Breast epithelium (tissue), 4 donors: ENCODE measurements at regions not wholly inside any gene's neighbourhood (a gene's known extent, or its start where the extent isn't known, plus 50 kb on each side); places are given as distances from the start of the nearest gene placed in this dataset.
A peak's percentile ranks its signal among the peaks of the same experiment; 100 is the strongest.

Experiments
- DNase-seq, 2 donors: peaks; one replicate each; pipeline ENCODE4 v3.0.0-alpha.2; 2019; ENCODE audit warnings: low spot score in 2 of 2
- H3K27ac ChIP-seq, 2 donors: fragments of 200-600 bp; sonication (generic) in 1 of 2; one replicate each; pipeline ENCODE4 v1.5.1; 2016 to 2019; ENCODE audit warnings: mild to moderate bottlenecking in 1 of 2
- H3K27me3 ChIP-seq, 2 donors: fragments of 200-600 bp; sonication (generic) in 1 of 2; one replicate each; pipeline versions ENCODE4 v1.5.1 to v1.6.0; 2017 to 2019; ENCODE audit warnings: control low read depth in 1 of 2, mild to moderate bottlenecking in 1 of 2
- H3K36me3 ChIP-seq: fragments of 200-600 bp; one replicate; pipeline ENCODE4 v1.5.1; 2019
- H3K4me1 ChIP-seq, 2 donors: fragments of 200-600 bp; sonication (generic); one replicate each; pipeline ENCODE4 v1.5.1; 2016 to 2019; ENCODE audit warnings: control low read depth in 1 of 2
- H3K4me3 ChIP-seq, 3 donors: fragments of 200-600 bp; sonication (generic); 1 replicate in 2 of 3; 2 replicates in 1 of 3; pipeline ENCODE4 v1.5.1; 2016 to 2019; ENCODE audit warnings: mild to moderate bottlenecking in 3 of 3, moderate library complexity in 2 of 3
- H3K9me3 ChIP-seq, 2 donors: fragments of 200-600 bp; sonication (generic) in 1 of 2; one replicate each; pipeline ENCODE4 v1.5.1; 2016 to 2019; ENCODE audit warnings: control low read depth in 1 of 2
- CTCF ChIP-seq, 3 donors: fragments of 450-650 bp; IDR thresholded peaks; one replicate each; pipeline ENCODE4 v1.5.1; 2016 to 2017; ENCODE audit warnings: antibody characterized with exemption in 3 of 3, mild to moderate bottlenecking in 3 of 3, moderate library complexity in 3 of 3
- POLR2A ChIP-seq: fragments of 450-650 bp; IDR thresholded peaks from one replicate; pipeline ENCODE4 v1.6.1; 2016; ENCODE audit warnings: antibody characterized with exemption, mild to moderate bottlenecking, moderate library complexity
- POLR2AphosphoS5 ChIP-seq, 3 donors: sonication (generic); formaldehyde crosslinking; IDR thresholded peaks; one replicate each; pipeline ENCODE4 v1.6.1; 2017; ENCODE audit warnings: antibody characterized with exemption in 3 of 3
- intact Hi-C: fragments of 100-400 bp; cut with DNase I; formaldehyde crosslinking; loops from one replicate; pipeline ENCODE4 v1.15.1; 2023; ENCODE audit warnings: low total_unique reads

GRCh38 chr11:128053981-128054931, 533.1 kb downstream of the ETS1 start:
- Histone ChIP-seq H3K9me3 (no peaks in the 10 kb centered on the region), H3K27me3 (no peaks in the 10 kb centered on the region), H3K36me3 (no peaks in the 10 kb centered on the region), H3K27ac (no peak overlapping the region), H3K4me3 (no peak overlapping the region), H3K4me1 (no peaks in the 10 kb centered on the region)
- DNase-seq = no peak
- TF ChIP-seq POLR2AphosphoS5 (IDR thresholded peaks at IDR 0.05) (no peak), CTCF (IDR thresholded peaks at IDR 0.05) (no peak), POLR2A (no peak)
- intact Hi-C loops = no loop called here

GRCh38 chr11:128052912-128053641, 534.3 kb downstream of the ETS1 start:
- intact Hi-C loops = no loop called here
- no peak for DNase-seq
- H3K36me3 ChIP-seq = no peaks in the 10 kb centered on the region
- H3K9me3 ChIP-seq = no peaks in the 10 kb centered on the region
- H3K4me1 ChIP-seq = no peaks in the 10 kb centered on the region
- no peak overlapping the region for H3K4me3 ChIP-seq
- TF ChIP-seq POLR2A (no peak), POLR2AphosphoS5 (IDR thresholded peaks at IDR 0.05) (no peak), CTCF (IDR thresholded peaks at IDR 0.05) (no peak)
- peak overlapping the region in 1 of 2 donors; percentile 9 for H3K27ac ChIP-seq
- no peaks in the 10 kb centered on the region for H3K27me3 ChIP-seq

GRCh38 chr11:128048121-128048520, 539.2 kb downstream of the ETS1 start:
- H3K36me3 ChIP-seq = no peaks in the 10 kb centered on the region
- no peaks in the 10 kb centered on the region for H3K9me3 ChIP-seq
- H3K27me3 ChIP-seq = no peaks in the 10 kb centered on the region
- intact Hi-C loops = no loop called here
- no peak overlapping the region for H3K4me3 ChIP-seq
- H3K4me1 ChIP-seq = no peaks in the 10 kb centered on the region
- no peak overlapping the region for H3K27ac ChIP-seq
- TF ChIP-seq POLR2AphosphoS5 (IDR thresholded peaks at IDR 0.05) (no peak), CTCF (IDR thresholded peaks at IDR 0.05) (no peak), POLR2A (no peak)
- no peak for DNase-seq

- Histone ChIP-seq H3K9me3 (no peaks in the 10 kb centered on the region), H3K4me1 (no peaks in the 10 kb centered on the region), H3K36me3 (no peaks in the 10 kb centered on the region), H3K4me3 (no peak overlapping the region), H3K27ac (no peak overlapping the region), H3K27me3 (no peaks in the 10 kb centered on the region)
- no peak for DNase-seq
- TF ChIP-seq POLR2A (no peak), POLR2AphosphoS5 (IDR thresholded peaks at IDR 0.05) (no peak), CTCF (IDR thresholded peaks at IDR 0.05) (no peak)
- intact Hi-C loops = no loop called here
Observed at GRCh38 chr11:128047026-128047425, 540.3 kb downstream of the ETS1 start.

GRCh38 chr11:128046213-128046612, 541.1 kb downstream of the ETS1 start:
- Histone ChIP-seq H3K9me3 (no peaks in the 10 kb centered on the region), H3K27ac (no peak overlapping the region), H3K27me3 (no peaks in the 10 kb centered on the region), H3K4me3 (no peak overlapping the region), H3K36me3 (no peaks in the 10 kb centered on the region), H3K4me1 (no peaks in the 10 kb centered on the region)
- DNase-seq = no peak
- TF ChIP-seq CTCF (IDR thresholded peaks at IDR 0.05) (no peak), POLR2AphosphoS5 (IDR thresholded peaks at IDR 0.05) (no peak), POLR2A (no peak)
- intact Hi-C loops = no loop called here
